ENCODE measurements at regions not wholly inside any gene's neighbourhood (a gene's known extent, or its start where the extent isn't known, plus 50 kb on each side); places are given as distances from the start of the nearest gene placed in this dataset.

DNA sequence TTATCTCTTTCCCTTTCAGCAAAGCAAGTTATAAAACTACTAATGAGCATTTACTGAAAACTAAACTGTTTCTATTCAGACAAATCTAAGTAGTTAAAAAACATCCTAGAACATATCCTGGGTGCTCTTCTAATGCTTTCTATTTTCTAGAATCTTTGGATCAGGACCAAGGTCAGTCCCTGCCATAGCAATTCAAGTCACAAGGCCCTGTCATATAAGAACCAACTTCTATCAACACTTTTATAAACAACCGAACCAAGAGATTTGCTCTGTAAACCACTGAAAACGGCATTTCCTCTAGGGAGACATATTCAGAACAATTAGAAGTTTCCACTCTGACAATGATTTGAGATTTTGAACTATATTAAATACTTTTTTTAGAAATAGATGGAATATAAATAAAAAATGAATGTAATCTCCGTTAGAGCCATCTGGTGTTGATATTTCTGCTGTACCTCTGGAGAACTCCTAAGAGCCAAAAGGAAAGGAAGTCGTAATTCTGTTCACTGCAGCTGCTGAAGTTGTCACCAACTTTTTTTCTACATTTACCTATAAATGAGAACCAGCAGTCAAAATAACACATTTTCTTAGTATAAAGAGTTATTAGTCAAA, 51.4 kb upstream of the LGSN start:
- no peak for DNase-seq

GRCh38 chr6:63372951-63373533, 53.3 kb upstream of the LGSN start:
- DNase-seq: no peak

DNA sequence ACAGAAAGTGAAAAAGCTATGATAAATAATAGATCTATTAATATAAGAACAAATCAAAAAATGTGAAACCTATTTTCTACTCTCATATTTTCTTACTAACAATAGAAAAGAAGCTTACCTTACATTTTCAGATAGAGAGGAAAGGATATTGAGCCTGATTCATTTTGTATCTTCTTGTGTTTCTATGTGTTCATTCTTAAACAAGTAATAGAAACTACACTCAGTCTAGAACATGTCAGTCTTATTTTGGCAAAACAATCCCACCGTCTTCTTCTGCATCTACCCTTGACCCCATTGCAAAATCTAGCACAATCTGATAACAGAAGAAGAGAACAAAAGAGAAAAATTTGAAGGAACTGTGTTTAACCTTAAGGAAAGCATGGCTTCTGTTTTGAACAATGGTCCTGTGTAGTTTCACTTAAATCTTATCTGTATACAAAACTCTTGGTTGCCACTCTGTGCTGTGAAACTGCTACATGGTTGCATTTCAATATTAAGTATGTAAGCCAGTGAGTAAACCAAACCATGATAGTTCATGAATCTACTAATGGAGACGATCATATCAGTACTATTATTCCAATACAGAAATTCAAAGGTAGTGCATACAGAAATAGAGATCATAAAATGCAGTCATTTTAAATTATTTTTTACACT, 69.5 kb upstream of the LGSN start:
- DNase-seq: no peak

DNA sequence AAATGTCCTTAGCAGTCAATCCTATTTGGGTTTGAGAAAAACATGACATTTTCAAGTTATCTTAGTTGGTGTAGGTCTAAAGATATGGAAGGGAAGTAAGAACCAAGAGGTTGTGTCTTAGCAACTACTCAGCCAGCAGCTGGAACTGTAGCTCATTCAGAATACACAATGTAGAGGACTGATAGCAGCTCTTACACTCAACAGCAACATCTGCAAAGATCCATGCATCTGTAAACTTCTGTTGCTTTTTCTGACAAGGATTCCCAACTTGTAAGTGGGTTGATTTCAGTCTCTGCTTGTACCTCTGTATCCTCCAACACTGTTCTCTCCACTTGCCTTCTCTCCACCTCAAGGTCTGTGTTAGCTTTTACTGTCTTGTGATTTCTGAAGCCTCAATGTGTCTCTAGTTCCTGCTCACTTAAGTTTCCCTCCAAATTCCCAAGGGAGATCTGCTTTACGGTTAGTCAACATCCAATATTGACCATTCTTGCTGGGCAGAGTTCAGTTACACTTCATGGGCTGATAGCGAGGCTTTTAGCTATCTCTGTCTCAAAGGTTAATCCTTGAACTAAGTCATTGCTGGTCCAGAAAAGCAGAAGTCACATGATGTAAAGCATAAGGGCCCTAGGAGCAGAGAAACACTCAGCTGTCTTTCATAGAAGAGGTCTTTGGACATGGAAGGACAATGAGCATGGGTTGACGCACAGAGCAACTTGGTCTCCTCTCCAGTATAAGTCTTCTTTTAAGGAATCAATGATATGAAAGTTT, 71.6 kb upstream of the LGSN start:
- no peak for DNase-seq

GRCh38 chr6:63392092-63392724, 72.4 kb upstream of the LGSN start:
- no peak for DNase-seq

- DNase-seq: no peak
These were observed 75.0 kb upstream of the LGSN start for GRCh38 chr6:63394656-63395308.

- DNase-seq: no peak
These were observed 75.6 kb upstream of the LGSN start for GRCh38 chr6:63395381-63395780.

DNA sequence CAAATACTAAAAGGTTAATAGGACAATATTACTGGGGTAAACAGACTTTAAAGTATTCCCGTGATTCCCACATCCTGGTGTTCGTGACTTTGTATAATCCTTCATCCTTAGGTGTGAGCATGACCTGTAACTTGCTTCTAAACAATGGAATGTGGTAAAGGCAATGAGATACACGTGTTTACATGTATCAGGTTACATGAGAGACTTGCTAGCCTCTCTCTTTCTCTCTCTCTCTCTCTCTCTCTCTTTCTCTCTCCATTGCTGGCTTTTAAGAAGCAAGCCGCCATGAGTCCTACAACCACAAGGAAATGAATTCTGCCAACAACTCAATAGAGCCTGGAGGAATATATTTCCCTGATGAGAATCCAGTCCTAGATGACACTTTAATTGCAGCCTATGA, 83.9 kb upstream of the LGSN start:
- DNase-seq: no peak

DNA sequence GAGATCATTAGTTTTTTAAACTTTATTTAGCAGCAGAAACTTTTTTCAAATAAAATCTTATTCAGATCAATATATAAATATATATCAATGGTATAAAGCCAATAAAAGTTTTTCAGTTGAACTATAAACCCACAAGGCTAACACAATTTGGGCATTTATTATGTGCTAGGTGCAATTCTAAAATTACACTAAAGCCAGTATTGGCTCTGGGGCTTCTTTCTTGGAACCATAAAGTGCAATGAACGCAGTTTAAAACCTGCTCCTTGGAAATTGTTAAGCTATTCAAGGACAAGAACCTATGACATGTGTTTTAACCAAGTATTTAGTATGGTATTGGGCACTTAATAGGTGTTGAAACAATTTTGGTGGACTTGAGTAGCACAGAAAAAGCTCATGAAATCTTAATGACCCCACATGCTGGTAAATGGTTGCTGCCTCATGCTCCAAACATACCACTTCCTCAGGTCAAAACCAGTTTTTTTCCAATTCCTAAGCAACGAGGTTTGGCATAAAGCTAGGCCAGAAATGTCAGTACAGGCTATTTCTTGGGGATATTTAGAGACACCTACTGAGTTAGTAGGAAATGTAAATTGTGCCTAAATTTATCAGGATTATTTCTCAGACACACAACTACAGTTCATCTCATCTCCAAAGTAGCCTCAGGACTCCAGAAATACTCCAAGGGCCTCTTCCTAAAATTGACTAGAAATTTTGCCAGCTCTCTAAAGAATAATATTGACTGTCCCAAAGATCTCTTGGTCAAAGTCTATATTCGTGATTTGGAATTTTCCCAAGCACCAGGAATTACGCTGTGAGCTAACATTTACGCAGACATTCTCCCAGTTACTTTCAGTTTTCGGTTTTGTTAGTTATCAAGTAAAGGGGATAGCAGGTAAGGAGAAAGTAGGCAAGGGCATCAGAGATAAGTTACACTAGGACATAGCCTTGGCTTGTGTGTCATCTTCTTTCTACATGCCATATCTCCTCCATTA, 90.9 kb upstream of the LGSN start:
- DNase-seq: no peak

DNA sequence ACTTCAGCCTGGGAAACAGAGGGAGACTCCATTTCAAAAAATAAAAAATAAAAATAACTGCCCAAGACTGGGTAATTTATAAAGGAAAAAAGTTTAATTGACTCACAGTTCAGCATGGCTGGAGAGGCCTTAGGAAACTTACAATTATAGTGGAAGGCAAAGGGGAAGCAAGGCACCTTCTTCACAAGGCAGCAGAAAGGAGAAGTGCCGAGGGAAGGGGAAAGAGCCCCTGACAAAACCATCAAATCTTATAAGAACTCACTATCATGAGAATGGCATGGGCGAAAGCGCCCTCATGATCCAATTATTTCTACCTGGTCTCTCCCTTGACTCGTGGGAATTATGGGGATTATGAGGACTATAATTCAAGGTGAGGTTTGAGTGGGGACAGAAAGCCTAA, 95.5 kb upstream of the LGSN start:
- DNase-seq: no peak

GRCh38 chr6:63418741-63419140, 99.0 kb upstream of the LGSN start:
- no peak for DNase-seq

DNA sequence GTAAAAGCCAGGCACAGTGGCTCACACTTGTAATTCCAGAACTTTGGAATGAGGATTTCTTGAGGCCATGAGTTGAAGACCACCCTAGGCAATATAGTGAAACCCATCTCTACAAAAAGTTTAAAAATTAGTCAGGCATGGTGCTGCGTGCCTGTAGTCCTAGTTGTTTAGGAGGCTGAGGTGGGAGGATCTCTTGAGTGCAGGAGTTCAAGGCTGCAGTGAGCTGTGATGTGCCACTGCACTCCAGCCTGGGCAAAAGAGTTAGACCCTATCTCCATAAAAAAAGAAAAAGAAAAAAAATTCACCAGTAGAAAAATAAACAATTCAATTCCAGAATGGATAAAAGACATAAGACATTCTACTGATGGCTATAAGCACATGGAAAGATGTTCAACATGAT, 104.9 kb upstream of the LGSN start:
- DNase-seq: no peak

DNA sequence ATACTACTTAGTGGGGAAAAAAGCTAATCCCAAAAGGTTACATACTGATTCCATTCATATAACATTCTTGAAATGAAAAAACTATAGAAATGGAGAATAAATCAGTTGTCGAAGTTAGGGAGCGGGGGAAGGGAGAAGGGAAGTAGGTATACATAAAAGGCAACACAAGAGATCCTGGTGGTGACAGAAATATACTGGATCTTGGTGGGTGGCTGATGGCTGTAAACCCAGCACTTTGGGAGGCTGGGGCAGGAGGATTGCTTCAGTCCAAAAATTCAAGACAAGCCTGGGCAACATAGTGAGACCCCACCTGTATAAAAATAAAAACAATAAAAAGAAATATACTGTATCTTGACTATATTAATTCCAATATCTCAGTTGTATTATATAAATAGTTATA, 105.7 kb upstream of the LGSN start:
- no peak for DNase-seq

DNA sequence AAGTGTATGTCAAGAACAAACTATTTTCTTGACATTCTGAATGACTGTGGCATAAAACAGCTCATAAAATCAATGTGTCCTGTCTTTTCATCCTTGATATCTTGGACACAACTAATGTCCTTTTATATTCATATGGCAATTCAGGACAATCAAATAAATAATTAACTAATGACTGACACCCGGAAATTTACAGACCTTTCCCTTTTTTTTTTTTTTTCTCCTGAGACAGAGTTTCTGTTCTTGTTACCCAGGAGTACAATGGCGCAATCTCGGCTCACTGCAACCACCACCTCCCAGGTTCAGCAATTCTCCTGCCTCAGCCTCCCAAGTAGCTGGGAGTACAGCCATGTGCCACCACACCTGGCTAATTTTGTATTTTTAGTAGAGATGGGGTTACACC, 107.1 kb upstream of the LGSN start:
- DNase-seq: no peak

GRCh38 chr6:63427951-63428350, 108.2 kb upstream of the LGSN start:
- DNase-seq: no peak

DNA sequence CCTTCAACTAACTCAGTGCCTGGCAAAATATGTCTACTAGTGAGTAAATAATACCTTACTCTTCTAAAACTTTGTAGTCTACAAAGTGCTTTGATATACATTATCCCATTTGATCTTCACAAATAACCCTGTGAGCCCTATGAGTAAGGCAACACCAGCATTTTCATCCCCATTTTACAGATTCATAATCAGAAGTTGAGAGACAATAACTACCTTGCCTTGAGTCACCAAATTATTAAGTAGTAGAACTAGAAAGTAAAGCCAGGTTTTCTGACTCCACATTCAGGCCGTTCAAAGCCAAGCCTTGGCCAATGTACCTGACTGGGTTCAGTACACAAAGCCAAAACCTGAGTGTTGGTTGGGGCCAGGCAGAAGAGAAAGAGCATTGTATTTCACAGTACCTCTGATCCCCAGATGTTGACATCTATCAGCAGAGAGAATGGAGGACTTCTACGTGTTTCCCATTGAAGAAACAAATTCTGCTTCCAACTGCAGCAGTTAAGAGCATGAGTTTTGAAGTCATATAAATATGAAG, 111.3 kb upstream of the LGSN start:
- no peak for DNase-seq

DNA sequence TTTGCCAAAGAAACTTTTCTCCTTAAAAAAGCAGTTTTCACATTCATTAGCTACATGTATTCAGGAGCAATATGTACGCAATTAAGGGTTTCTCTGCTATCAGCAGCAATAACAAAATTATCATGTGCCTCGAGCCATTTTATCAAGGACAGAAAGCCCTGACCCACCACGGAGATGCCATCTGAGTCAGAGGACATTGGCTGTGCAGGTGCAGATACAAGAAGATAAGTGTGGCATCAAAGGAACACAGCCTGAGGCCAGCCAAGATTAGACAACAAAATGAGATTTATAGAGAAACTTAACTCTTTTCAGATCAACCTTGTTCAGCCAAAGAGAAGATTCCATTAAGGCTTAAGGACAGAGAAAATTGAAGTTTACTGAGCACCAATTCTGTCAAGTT, 115.2 kb upstream of the LGSN start:
- DNase-seq: no peak

GRCh38 chr6:63436356-63436755, 116.6 kb upstream of the LGSN start:
- DNase-seq: no peak

- no peak for DNase-seq
These were observed 117.3 kb upstream of the LGSN start for GRCh38 chr6:63437058-63437457.

GRCh38 chr6:63440057-63440456, 120.3 kb upstream of the LGSN start:
- DNase-seq: no peak

- DNase-seq: no peak
These were observed 120.8 kb upstream of the LGSN start for GRCh38 chr6:63440594-63440993.

Data from activated CD4-positive, alpha-beta T cell treated with anti-CD3 and anti-CD28 coated beads for 48 hours (primary cell).